Nucleus accumbens (tissue), 56 donors: ENCODE measurements at regions not wholly inside any gene's neighbourhood (a gene's known extent, or its start where the extent isn't known, plus 50 kb on each side); places are given as distances from the start of the nearest gene placed in this dataset.

Experiments
- DNase-seq, 56 donors: peaks; one replicate each; lab custom pipeline; 2025; lab: John Stamatoyannopoulos, UW

- DNase-seq: no peak
Measured at GRCh38 chr11:92380882-92381281, 156.3 kb downstream of the FAT3 start.

GRCh38 chr11:92382311-92382710 is 157.7 kb downstream of the FAT3 start:
- no peak for DNase-seq

- DNase-seq: no peak
Measured at GRCh38 chr11:92383430-92383829, 158.8 kb downstream of the FAT3 start.

GRCh38 chr11:92384358-92384757 is 159.7 kb downstream of the FAT3 start:
- no peak for DNase-seq

DNA sequence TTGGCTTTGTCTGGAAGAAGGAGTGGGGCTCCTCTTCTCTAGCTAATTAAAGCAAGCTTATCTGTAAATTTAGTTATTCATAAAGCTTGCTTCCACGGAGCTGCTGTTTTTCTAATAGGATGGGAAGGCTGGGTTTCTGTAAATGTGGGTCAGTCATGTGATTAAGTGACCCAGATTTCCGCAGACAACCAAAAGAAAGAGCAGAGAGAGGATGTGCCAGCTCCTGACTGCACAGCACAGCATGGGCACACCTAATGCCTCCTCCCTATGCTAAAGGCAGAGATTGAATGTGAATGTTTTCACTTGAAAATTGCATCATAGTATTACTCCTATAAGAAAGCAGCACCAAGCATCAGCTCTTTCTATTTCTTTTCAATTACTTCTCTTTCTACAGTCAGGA is 160.2 kb downstream of the FAT3 start:
- DNase-seq: peak in 21 of 56 donors; percentile 3 to 44 (median 25)

DNA sequence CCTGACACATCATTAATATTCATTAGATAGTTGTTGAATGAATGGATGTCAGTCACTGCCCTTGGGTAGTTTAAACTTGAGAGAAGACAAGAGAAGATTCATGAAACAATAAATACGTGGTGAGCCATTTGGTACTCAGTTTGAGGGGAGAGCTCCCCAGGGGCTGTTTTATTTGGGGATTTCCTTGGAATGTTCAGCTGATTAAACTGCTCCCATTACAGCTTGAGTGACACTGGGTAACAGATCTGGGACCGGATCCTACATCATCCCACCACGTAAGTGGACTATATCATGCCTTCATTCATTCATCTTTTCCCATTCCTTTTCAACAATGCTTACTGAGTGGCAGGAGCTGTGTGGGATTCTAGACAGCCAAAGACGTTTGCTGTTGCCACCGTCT is 162.0 kb downstream of the FAT3 start:
- no peak for DNase-seq

- no peak for DNase-seq
Measured at GRCh38 chr11:92387859-92388258, 163.2 kb downstream of the FAT3 start.

DNA sequence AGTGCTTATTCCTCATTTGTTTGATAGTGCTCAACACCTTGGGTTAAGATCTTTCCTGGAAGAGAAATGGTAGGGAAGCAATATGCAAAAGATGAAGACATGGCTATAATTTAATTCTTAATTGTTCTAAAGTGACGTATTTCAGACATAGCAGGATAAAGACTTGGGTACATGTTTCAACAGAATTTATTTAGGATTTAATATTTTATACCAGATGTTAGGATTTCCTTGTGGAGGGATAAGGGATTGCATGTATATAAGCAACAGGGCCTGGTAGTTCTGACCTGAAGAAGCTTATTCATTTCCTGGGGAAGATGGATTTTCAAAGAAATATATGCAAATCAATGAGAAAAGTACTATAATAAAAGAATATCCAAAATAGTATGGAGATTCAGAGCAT is 163.8 kb downstream of the FAT3 start:
- no peak for DNase-seq

DNA sequence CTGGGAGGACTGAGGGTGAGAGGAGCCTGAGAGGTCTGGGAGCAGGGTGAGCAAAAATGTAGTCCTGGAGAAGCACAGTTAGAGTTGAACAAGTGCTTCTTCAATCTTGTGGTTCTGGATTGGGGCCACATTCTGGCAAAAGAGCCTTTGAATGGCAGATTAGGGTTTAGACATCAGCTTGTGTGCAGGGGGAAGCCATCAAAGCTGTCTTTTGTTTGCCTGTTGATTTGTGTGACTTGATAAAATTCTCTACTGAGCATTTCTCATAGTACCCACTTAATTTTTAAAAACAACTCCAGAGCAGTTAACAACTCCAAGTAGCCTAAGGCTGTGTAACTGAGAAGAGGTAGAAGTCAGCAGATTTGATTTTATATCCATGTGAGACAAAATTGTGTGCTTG is 166.2 kb downstream of the FAT3 start:
- no peak for DNase-seq

- DNase-seq: no peak
Measured at GRCh38 chr11:92391364-92391763, 166.7 kb downstream of the FAT3 start.

- DNase-seq: no peak
Measured at GRCh38 chr11:92391808-92392207, 167.2 kb downstream of the FAT3 start.

- no peak for DNase-seq
Measured at GRCh38 chr11:92393218-92393617, 168.6 kb downstream of the FAT3 start.

GRCh38 chr11:92396133-92396532 is 171.5 kb downstream of the FAT3 start:
- no peak for DNase-seq

- DNase-seq: no peak
Measured at GRCh38 chr11:92397221-92397755, 172.7 kb downstream of the FAT3 start.

DNA sequence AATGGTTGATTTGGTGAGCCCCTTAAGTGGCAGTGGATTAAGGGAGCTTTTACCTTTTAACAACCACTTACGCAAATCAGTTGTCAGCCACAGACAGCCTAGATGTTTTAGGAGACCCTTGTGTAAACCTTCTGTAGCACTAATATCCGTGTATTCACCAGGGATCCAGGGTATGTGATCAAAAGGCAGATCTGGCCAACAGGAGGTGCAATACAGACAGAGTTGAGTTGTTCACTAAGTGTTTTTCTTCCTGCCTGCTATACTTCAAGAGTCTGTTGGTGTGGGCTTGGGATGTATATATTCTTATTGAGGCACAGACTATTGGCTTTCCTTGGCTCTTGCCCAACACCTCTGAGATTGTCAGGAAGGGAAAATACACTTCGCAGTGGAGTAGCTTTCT is 175.1 kb downstream of the FAT3 start:
- DNase-seq: no peak

DNA sequence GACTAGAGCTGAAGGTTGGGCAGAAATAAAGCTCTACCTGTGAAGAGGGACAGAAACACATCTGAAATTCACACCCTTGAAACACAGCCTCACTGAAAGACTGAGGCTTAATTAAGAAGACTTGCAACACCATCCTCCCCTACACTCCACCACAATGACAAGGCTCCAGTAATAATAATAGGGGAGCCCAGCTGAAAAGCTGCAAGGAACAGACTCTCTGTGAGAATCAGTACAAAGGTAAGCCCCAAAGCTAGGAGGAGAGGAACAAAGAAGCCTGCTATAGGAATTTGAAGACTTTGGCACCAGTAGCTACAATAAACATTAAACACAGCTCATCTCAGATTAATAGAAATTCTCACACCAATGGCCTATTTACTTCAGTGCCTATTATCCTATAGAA is 176.9 kb downstream of the FAT3 start:
- no peak for DNase-seq

GRCh38 chr11:92406472-92406871 is 181.9 kb downstream of the FAT3 start:
- peak in 3 of 56 donors; percentile 11 to 26 (median 14) for DNase-seq

- DNase-seq: no peak
Measured at GRCh38 chr11:92409355-92409754, 184.7 kb downstream of the FAT3 start.

GRCh38 chr11:92409956-92410355 is 185.3 kb downstream of the FAT3 start:
- DNase-seq: no peak

- no peak for DNase-seq
Measured at GRCh38 chr11:92410526-92410925, 185.9 kb downstream of the FAT3 start.

GRCh38 chr11:92411431-92411830 is 186.8 kb downstream of the FAT3 start:
- peak in 1 of 56 donors; percentile 4 for DNase-seq

DNA sequence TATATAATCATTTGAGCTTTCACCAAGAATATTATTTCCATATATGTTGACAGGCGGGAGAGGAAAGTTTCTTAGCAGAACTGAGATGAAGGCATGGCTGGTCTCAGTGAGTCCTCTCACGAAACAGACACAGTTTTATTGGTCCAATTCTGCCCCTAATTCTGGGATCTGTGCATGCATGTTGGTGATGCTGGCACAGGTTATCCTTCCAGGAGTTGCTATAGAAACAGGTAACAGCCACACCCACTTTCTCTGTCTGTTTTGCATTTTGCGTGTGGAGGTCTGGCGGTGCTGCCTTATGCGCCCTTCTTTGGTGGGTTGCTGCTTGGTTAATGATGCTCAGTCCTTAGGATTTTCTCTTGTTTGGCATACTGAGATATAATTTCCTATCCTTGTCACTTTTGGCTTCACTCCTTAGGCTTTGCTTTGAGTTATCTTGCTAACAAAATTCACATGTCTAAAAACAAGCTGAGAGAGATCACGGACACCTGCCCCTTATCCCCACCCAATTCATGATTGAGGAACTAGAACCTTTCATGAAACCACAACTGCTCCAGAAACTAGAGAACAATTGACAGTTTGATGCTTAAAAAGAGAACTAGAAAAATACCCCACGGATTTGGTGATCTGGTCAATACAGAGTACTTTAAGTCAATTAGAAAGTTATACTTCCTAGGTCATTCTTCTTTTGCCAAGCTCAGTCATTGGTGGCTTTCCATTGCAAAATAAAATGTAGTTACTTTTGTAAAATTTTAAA is 189.3 kb downstream of the FAT3 start:
- DNase-seq: no peak
